Erythroblast (primary cell): ENCODE measurements at regions not wholly inside any gene's neighbourhood (a gene's known extent, or its start where the extent isn't known, plus 50 kb on each side); places are given as distances from the start of the nearest gene placed in this dataset.

Experiments
- GATA1 ChIP-seq: IDR thresholded peaks from 2 replicates; pipeline ENCODE4 v1.6.1; 2011; ENCODE audit warnings: low read depth, mild to moderate bottlenecking, control low read depth, low read length, moderate library complexity
- POLR2A ChIP-seq: IDR thresholded peaks from 2 replicates; pipeline ENCODE4 v1.6.1; 2011; ENCODE audit warnings: mild to moderate bottlenecking, low read length

- TF ChIP-seq POLR2A (no peak), GATA1 (no peak)
Measured at GRCh38 chr10:131578472-131578970, 267.0 kb upstream of the TCERG1L start.
